HG03135 (cell line): ENCODE measurements at regions not wholly inside any gene's neighbourhood (a gene's known extent, or its start where the extent isn't known, plus 50 kb on each side); places are given as distances from the start of the nearest gene placed in this dataset.
"Not testable (repeated sequence)": the region's sequence is repeated elsewhere in the genome, so short reads cannot be mapped to it uniquely, and the experiment has no call there.

ENCODE experiments used
- ATAC-seq: cut with Tn5 transposase; IDR thresholded peaks from one replicate; pipeline ENCODE4 v1.9.1; 2021; ENCODE audit warnings: mild to moderate bottlenecking, moderate library complexity; ENCODE audit not compliant: unreplicated experiment

GRCh38 chr2:128604581-128604980, 285.9 kb upstream of the HS6ST1 start:
- ATAC-seq, result not testable (repeated sequence)

DNA sequence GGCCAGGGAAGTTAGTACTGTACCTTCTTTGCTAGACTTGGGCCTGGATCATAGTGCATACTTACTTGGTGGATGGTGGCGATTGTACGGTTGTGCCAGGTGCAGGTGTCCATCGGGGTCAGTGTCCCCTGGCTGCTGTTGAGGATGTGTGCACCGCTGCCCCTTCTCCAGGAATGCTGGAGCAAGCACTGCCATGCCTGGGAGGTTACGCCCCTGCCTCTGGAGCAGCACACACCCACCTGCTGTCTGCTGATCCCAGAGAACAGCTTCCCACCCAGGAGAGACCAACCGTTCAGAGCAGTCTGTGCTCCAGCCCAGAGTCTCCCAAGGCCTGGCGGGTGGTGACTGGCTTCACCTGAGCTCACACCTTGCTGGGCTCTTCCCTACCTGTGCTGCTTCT, 286.8 kb upstream of the HS6ST1 start:
- ATAC-seq, result no peak

DNA sequence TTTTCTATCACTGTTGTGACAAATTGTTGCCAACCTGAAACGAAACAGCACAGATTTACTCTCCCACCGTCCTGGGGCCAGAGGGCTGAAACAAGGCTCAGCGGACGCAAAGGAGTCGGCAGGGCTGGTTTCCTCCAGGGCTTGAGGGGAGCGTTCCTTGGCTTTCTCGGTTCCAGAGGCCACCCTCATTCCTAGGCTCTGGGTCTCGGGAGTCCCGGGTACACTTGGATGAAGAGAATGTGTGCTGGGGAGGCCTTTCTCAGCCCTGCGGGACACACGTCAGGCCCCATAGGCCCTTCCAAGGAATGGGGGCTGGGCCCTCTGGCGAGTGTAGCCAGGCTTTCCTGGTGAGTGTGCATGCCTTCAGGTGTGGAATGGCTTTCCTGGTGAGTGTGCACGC, 287.3 kb upstream of the HS6ST1 start:
- no peak for ATAC-seq

DNA sequence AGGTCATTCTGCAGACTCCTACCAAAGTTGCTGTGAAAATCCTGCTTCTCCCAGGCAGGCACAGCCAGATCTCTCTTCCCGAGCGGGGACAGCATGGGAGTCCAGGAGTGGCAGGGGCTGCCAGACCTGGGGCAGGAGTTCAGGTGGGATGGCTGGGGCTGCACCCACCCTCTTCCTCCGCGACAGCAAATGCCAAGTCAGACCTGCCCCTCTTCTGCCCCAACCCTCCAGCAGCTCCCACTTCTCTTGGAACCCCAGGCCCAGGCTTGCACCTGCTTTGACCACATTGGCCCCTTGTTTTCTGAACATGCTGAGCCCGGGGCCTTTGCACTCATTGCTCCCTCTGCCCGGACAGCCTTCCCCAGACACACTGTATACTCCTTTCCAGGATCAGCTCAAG, 288.2 kb upstream of the HS6ST1 start:
- no peak for ATAC-seq

GRCh38 chr2:128607440-128607839, 288.8 kb upstream of the HS6ST1 start:
- ATAC-seq, result no peak

DNA sequence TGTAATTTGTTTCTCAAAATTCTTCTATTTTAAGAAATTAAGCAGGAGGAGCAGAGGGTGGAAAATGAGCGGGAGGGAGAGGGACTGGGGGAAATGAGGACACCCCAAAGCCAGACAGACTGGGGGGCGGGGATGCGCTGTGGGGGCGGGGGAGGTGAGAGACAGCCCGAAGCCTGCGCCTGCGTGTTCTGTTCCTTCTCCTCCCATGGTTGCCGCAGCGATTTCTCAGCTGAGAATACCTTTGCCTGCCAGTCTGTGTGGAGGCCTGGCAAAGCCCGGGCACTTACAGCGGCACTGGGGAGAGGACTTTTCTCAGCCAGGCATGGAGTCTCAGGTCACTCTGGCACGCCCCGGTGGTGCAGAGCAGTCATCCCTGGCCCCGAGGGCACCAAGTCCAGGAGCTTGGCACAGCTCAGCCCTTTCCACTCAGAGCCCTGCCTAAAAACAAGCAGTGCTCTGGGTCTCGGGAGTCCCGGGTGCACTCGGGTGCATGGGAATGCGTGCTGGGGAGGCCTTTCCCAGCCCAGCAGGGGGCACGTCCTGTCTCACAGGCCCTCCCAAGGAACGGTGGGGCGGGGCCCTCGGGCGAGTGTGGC, 289.3 kb upstream of the HS6ST1 start:
- ATAC-seq, result no peak

- ATAC-seq, result no peak
These were observed 290.5 kb upstream of the HS6ST1 start for GRCh38 chr2:128608921-128609880.

DNA sequence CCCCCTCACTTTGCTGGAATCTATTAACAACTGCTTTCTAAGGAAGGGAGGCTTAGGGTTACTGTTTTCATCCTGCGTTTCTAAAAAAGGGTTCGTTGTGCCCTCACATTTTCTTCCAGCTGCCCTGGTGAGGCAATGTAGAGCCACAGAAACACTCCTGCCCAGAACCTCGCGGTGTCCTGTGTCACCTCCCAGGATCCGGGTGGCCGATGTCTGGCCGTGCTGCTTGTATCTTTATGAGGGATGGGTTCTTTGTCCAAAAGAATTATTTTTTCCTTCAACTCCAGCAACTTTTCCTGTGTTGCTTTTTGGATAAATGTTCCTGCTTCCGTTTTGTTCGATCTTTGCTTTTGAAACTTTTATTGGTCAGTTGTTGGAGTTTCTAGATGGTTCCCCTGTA, 291.8 kb upstream of the HS6ST1 start:
- no peak for ATAC-seq

DNA sequence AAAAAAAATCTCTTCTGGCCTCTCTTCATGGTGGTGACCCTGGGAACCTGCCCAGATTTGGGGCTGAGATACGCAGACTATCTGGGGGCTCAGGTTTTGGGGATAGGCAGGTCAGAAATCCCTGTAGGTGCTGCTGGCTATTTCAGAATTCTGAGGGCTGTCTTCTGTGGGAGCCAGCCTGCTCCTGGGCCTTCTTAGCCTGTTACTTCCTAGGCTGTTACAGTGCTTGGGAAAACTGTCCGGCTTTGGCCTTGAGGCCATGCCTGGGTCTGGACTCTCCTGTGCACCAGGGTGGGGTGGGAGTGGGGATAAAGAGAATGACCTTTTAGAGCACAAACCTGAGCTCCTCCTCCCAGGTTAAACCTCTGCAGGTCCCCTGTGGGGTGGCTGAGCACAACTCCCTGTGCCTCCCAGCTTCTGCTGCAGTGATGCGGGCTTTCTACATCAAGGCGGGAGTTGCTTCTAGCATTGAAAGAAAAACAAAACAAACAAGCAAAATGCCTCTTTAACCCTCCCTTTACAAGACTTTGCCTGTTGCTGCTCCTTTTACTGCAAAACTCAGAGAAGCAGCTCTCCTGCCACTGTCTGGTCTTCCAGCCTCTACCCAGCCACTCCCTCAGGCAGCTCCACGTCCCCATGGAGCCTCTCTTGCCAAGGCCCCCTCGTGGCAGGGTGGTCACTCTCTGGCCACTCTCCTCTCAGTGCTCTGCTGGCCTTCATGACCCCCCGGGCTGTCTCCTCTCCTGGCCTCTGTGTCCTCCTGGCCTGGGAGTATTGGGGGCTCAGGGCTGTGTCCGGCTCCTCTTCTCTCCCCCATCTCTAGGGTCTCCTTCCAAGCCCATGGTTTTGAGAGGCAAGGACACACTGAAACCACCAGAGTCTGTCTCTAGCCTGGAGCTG, 293.0 kb upstream of the HS6ST1 start:
- no peak for ATAC-seq

- no peak for ATAC-seq
These were observed 294.0 kb upstream of the HS6ST1 start for GRCh38 chr2:128612628-128613027.

DNA sequence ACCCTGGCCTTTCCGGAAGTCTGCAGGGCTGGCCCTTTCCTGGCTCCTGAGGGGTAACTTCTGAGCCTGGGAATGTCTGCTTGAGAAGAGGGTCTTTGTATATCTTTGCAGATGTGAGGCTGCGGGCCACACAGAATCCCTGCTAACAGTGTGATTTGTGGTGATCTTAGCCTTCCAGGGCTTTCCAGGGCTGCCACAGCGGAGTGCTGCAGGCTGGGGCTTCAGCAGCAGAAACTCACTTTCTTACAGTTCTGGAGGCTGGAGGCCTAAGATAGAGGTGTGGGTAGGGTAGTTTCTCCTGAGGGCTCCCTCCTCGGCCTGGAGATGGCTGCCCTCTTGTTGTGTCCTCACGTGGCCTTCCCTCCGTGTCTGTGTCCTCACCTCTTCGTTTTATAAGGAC, 294.7 kb upstream of the HS6ST1 start:
- ATAC-seq, result no peak

DNA sequence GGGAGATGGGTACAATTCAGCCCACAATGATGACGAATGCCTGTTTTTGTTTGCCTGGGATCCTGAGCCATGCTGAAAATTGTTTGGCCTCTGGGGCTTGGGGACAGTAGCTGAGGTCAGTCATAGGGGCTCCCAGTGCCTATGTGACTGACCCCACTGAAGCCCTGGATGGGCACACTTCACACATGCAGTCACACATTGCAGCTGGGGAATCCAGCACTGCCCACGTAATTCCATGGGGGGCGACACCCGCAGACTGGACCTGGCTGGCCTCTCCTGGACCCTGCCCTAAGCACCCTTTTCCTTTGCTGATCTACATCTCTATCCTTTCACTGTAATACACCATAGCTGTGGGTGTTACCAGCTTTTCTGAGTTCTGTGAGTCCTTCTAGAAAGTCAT, 295.2 kb upstream of the HS6ST1 start:
- no peak for ATAC-seq

DNA sequence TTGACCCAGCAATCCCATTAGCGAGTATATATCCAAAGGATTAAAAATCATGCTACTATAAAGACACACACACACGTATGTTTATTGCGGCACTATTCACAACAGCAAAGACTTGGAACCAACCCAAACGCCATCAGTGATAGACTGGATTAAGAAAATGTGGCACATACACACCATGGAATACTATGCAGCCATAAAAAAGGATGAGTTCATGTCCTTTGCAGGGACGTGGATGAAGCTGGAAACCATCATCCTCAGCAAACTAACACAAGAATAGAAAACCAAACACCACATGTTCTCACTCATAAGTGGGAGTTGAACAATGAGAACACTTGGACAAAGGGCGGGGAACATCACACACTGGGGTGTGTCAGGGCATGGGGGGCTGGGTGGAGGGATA, 296.2 kb upstream of the HS6ST1 start:
- ATAC-seq, result not testable (repeated sequence)

DNA sequence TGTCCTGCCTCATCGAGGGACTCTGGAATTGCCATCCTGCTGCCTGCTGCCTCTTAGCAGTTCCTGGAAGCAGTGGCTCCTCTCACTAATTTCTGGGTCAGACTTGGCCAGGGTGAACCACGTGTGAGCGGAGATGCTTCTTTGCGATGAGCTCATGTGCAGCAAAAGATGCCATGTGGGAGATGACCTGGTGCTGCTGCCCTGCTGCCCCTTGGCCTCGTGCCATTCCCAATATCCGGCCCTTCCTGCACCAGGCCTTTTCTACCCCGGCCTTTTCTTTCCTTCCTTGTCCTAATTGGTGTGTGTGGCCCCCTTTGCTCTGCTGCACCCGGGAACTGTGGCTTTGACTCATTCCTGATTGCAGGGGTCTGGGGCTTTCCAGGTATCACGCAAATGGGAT, 296.9 kb upstream of the HS6ST1 start:
- no peak for ATAC-seq

- no peak for ATAC-seq
These were observed 298.4 kb upstream of the HS6ST1 start for GRCh38 chr2:128617029-128617590.

- ATAC-seq, result no peak
These were observed 299.0 kb upstream of the HS6ST1 start for GRCh38 chr2:128617661-128618060.

DNA sequence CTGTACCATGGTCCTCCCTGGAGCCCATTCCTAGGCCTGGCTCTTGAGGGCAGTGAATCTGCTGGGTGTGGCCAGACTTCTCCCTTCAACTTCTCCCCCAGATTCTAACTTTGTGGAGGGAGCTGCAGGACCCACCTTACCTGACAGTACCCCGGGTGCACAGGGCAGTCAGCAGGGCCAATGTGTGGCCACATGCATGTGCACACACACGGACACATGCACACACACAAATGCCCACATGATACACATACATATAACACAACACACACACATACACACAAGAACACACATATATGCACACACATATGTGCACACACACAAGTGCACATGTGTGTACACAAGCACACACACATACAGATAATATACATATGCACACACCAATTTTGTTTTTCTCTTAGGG, 300.0 kb upstream of the HS6ST1 start:
- ATAC-seq, result no peak

DNA sequence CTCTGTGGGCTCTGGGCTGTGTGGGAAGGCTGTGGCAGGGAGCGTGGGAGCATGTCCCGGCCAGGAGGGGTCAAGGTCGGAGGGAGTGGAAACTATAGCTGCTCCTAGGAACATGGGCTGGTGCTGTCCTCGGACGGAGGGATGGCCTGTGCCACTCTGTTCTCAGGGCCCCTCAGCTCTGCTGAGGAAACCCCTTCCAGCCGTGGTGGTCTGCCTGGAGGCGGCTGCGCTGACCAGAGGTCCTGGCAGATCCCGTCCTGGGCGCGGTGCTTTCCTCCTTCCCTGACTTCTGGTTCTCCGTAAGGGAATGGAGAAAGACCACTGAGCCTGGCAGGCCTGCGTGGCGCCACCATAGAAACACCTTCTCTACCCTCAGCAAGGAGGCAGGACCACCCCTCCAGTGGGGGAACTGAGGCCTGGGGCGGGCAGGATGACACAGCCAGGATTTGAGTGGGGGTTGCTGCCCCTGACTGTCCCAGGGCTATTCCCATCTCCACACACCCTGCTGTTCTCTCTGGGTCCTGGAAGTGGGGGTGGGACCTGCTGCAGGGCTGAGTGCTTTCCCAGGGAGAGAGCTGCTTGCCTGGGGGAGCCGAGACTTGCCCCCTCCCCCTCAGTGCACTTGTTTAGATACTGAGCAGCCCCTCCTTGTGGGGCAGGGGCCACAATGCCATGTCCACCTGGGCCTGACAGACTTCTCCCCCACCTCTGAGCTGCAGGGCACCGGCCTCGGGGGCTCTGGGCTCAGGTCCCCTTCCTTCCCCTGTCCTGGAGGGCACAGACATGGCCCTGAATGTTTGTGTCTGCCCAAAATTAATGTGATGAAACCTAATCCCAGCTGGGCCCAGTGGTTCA, 301.0 kb upstream of the HS6ST1 start:
- ATAC-seq, result no peak

- ATAC-seq, result no peak
These were observed 302.4 kb upstream of the HS6ST1 start for GRCh38 chr2:128621074-128621473.

- ATAC-seq, result no peak
These were observed 303.7 kb upstream of the HS6ST1 start for GRCh38 chr2:128622371-128622770.
